Epithelial cell of esophagus (primary cell): ENCODE measurements at regions not wholly inside any gene's neighbourhood (a gene's known extent, or its start where the extent isn't known, plus 50 kb on each side); places are given as distances from the start of the nearest gene placed in this dataset.

Experiments
- DNase-seq: peaks from one replicate; pipeline ENCODE4 v3.0.0; 2010; ENCODE audit warnings: low read depth
- H3K4me3 ChIP-seq: 2 replicates; pipeline ENCODE4 v1.5.1; 2011; ENCODE audit warnings: mild to moderate bottlenecking, low read length, control low read depth
- CTCF ChIP-seq: IDR thresholded peaks from 2 replicates; pipeline ENCODE4 v1.5.1; 2011; ENCODE audit warnings: low read depth, mild to moderate bottlenecking, low read length, control low read depth, inconsistent platforms; ENCODE audit not compliant: insufficient read depth; ENCODE audit errors: missing control alignments

GRCh38 chr12:130097342-130097741 lies 64.9 kb upstream of the FZD10 start:
- peak; percentile 7 for DNase-seq
- H3K4me3 ChIP-seq, result no peak overlapping the region

GRCh38 chr12:130097798-130098255 lies 64.4 kb upstream of the FZD10 start:
- H3K4me3 ChIP-seq, result no peak overlapping the region
- TF ChIP-seq CTCF, result no peak
- peak; percentile 92 for DNase-seq

More at GRCh38 chr12:130097342-130097741, 64.9 kb upstream of the FZD10 start:
- TF ChIP-seq CTCF, result no peak

- no peak overlapping the region for H3K4me3 ChIP-seq
- TF ChIP-seq CTCF, result no peak
- DNase-seq, result no peak
Observed at GRCh38 chr12:130098301-130099005, 63.8 kb upstream of the FZD10 start.

GRCh38 chr12:130100634-130101362 lies 61.5 kb upstream of the FZD10 start:
- DNase-seq, result no peak
- no peak overlapping the region for H3K4me3 ChIP-seq
- TF ChIP-seq CTCF, result no peak

GRCh38 chr12:130101370-130101769 lies 60.9 kb upstream of the FZD10 start:
- DNase-seq, result no peak
- TF ChIP-seq CTCF, result no peak
- H3K4me3 ChIP-seq, result no peak overlapping the region

GRCh38 chr12:130102266-130102665 lies 60.0 kb upstream of the FZD10 start:
- TF ChIP-seq CTCF, result no peak
- peak; percentile 4 for DNase-seq
- no peak overlapping the region for H3K4me3 ChIP-seq
